Nephron progenitor cell (in vitro differentiated cells): ENCODE measurements at regions not wholly inside any gene's neighbourhood (a gene's known extent, or its start where the extent isn't known, plus 50 kb on each side); places are given as distances from the start of the nearest gene placed in this dataset.

Experiments used
- DNase-seq: peaks from one replicate; pipeline ENCODE4 v3.0.0; 2021
- H3K27ac Mint-ChIP-seq: 2 replicates; pipeline ENCODE4 v1.8.0; 2021; ENCODE audit warnings: mild to moderate bottlenecking, moderate library complexity, mixed read lengths
- H3K27me3 Mint-ChIP-seq: 2 replicates; pipeline ENCODE4 v1.8.0; 2021; ENCODE audit warnings: mild to moderate bottlenecking, low read depth, mixed read lengths; ENCODE audit not compliant: poor library complexity
- H3K36me3 Mint-ChIP-seq: 2 replicates; pipeline ENCODE4 v1.8.0; 2021; ENCODE audit warnings: low read depth, mixed read lengths
- H3K4me1 Mint-ChIP-seq: 2 replicates; pipeline ENCODE4 v1.8.0; 2021; ENCODE audit warnings: mixed read lengths
- H3K4me3 Mint-ChIP-seq: 2 replicates; pipeline ENCODE4 v1.8.0; 2021; ENCODE audit warnings: mild to moderate bottlenecking, moderate library complexity, mixed read lengths
- H3K9me3 Mint-ChIP-seq: 2 replicates; pipeline ENCODE4 v1.8.0; 2021; ENCODE audit warnings: mild to moderate bottlenecking, moderate library complexity, mixed read lengths
- CTCF ChIP-seq: fragments of 200-600 bp; sonication (generic); IDR thresholded peaks from 2 replicates; pipeline ENCODE4 v1.5.0; 2021; ENCODE audit warnings: antibody characterized with exemption

- TF ChIP-seq CTCF = no peak
- H3K36me3 Mint-ChIP-seq = no peaks in the 10 kb centered on the region
- H3K9me3 Mint-ChIP-seq = peaks cover 5% of the 10 kb centered on the region
- peaks cover 16% of the 10 kb centered on the region for H3K4me1 Mint-ChIP-seq
- no peak overlapping the region for H3K4me3 Mint-ChIP-seq
- no peak overlapping the region for H3K27ac Mint-ChIP-seq
- peaks cover 60% of the 10 kb centered on the region for H3K27me3 Mint-ChIP-seq
- no peak for DNase-seq
These were observed 50.4 kb upstream of the ARHGEF7 start for GRCh38 chr13:111064661-111065060.

DNA sequence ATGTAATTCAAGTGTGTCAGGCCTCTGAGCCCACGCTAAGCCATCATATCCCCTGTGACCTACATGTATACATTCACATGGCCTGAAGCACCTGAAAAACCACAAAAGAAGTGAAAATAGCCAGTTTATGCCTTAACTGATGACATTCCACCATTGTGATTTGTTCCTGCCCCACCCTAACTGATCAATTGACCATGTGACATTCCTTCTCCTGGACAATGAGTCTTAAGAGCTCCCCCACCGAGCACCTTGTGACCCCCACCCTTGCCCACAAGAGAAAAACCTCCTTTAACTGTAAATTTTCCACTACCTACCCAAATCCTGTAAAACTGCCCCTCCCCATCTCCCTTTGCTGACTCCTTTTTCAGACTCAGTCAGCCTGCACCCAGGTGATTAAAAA lies 52.1 kb upstream of the ARHGEF7 start:
- peaks cover 10% of the 10 kb centered on the region for H3K9me3 Mint-ChIP-seq
- no peak overlapping the region for H3K27ac Mint-ChIP-seq
- peaks cover 8% of the 10 kb centered on the region for H3K4me1 Mint-ChIP-seq
- DNase-seq = no peak
- no peak overlapping the region for H3K4me3 Mint-ChIP-seq
- H3K36me3 Mint-ChIP-seq = no peaks in the 10 kb centered on the region
- TF ChIP-seq CTCF = no peak
- peaks cover 50% of the 10 kb centered on the region for H3K27me3 Mint-ChIP-seq

GRCh38 chr13:111062305-111062704 lies 52.8 kb upstream of the ARHGEF7 start:
- Mint-ChIP-seq H3K36me3 (no peaks in the 10 kb centered on the region), H3K27me3 (peaks cover 49% of the 10 kb centered on the region), H3K9me3 (peaks cover 10% of the 10 kb centered on the region), H3K4me3 (no peak overlapping the region), H3K4me1 (peaks cover 5% of the 10 kb centered on the region), H3K27ac (no peak overlapping the region)
- DNase-seq = no peak
- no peak for TF ChIP-seq CTCF

GRCh38 chr13:111061358-111062045 lies 53.6 kb upstream of the ARHGEF7 start:
- Mint-ChIP-seq H3K9me3 (peaks cover 17% of the 10 kb centered on the region), H3K4me1 (peaks cover 3% of the 10 kb centered on the region), H3K27me3 (peaks cover 42% of the 10 kb centered on the region), H3K27ac (no peak overlapping the region), H3K4me3 (no peak overlapping the region), H3K36me3 (no peaks in the 10 kb centered on the region)
- TF ChIP-seq CTCF = no peak
- no peak for DNase-seq

GRCh38 chr13:111060237-111060919 lies 54.7 kb upstream of the ARHGEF7 start:
- Mint-ChIP-seq H3K27me3 (peaks cover 33% of the 10 kb centered on the region), H3K4me3 (no peak overlapping the region), H3K9me3 (peaks cover 18% of the 10 kb centered on the region), H3K27ac (no peak overlapping the region), H3K4me1 (no peaks in the 10 kb centered on the region), H3K36me3 (no peaks in the 10 kb centered on the region)
- no peak for DNase-seq
- no peak for TF ChIP-seq CTCF
